HFFc6 (cell line): ENCODE measurements at regions not wholly inside any gene's neighbourhood (a gene's known extent, or its start where the extent isn't known, plus 50 kb on each side); places are given as distances from the start of the nearest gene placed in this dataset.

ENCODE experiments used
- DNase-seq: peaks from one replicate; pipeline ENCODE4 v3.0.0-alpha.2; 2018
- H3K27ac Mint-ChIP-seq: 2 replicates; pipeline ENCODE4 v1.8.0; 2020; ENCODE audit warnings: mild to moderate bottlenecking, mixed read lengths
- H3K27me3 Mint-ChIP-seq: 2 replicates; pipeline ENCODE4 v1.8.0; 2021; ENCODE audit warnings: mild to moderate bottlenecking, moderate library complexity, mixed read lengths; ENCODE audit not compliant: insufficient read depth
- H3K36me3 Mint-ChIP-seq: 2 replicates; pipeline ENCODE4 v1.8.0; 2021; ENCODE audit warnings: low read depth, mixed read lengths
- H3K4me1 Mint-ChIP-seq: 2 replicates; pipeline ENCODE4 v1.8.0; 2020; ENCODE audit warnings: low read depth, mixed read lengths
- H3K4me3 Mint-ChIP-seq: 2 replicates; pipeline ENCODE4 v1.8.0; 2020; ENCODE audit warnings: mild to moderate bottlenecking, moderate library complexity, mixed read lengths
- H3K9me3 Mint-ChIP-seq: 2 replicates; pipeline ENCODE4 v1.8.0; 2020; ENCODE audit warnings: mild to moderate bottlenecking, mixed read lengths
- CTCF ChIP-seq: fragments of 200-600 bp; sonication (generic); IDR thresholded peaks from 2 replicates; pipeline ENCODE4 v1.5.0; 2021; ENCODE audit warnings: antibody characterized with exemption, mild to moderate bottlenecking

DNA sequence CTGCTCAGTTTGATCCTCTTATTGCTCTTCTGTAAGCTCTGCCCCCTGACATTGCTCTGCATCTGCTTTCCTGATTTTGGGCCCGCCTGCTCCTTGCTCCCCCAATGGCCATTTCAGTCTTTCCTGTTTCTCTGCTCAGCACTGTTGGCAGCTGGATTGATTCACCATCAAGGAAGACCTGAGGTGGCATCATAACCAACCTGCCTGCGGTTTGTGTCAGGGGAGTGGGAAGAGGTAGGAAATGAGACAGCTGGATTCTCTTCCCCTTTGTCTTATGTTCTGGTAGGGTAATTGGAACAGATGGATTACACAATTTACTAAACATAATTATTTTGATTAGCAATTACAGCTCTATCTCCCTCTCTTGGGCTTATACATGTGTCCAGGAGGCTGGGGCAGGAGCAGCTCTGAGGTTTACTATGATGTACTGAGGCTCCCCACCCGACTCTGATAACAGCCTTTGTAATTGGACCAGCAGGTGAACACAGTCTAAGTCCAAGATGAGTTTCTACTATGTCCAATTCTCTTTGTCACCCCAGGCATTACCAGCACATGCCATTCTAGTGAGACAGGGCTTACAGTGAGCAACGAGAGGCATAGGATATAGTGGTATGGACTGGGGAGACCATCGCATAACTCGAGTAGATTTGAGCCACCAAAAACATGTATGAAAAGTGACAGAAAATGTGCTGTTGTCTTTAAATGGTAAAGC is 151.8 kb upstream of the MMADHC start:
- DNase-seq: peak; percentile 21
- no peak for TF ChIP-seq CTCF
- Mint-ChIP-seq H3K36me3 (peaks cover 9% of the 10 kb centered on the region; the same call in 1 of the 2 replicates), H3K27ac (peak overlapping the region; percentile 61), H3K4me1 (peaks cover 88% of the 10 kb centered on the region), H3K4me3 (peak overlapping the region; percentile 45), H3K27me3 (no peaks in the 10 kb centered on the region), H3K9me3 (no peaks in the 10 kb centered on the region)

- Mint-ChIP-seq H3K27me3 (no peaks in the 10 kb centered on the region), H3K4me3 (peak overlapping the region; percentile 45), H3K36me3 (peaks cover 9% of the 10 kb centered on the region; the same call in 1 of the 2 replicates), H3K27ac (peak overlapping the region; percentile 61), H3K9me3 (no peaks in the 10 kb centered on the region), H3K4me1 (peaks cover 88% of the 10 kb centered on the region)
- no peak for TF ChIP-seq CTCF
- peak; percentile 23 for DNase-seq
Observed at GRCh38 chr2:149738767-149739166, 151.2 kb upstream of the MMADHC start.

DNA sequence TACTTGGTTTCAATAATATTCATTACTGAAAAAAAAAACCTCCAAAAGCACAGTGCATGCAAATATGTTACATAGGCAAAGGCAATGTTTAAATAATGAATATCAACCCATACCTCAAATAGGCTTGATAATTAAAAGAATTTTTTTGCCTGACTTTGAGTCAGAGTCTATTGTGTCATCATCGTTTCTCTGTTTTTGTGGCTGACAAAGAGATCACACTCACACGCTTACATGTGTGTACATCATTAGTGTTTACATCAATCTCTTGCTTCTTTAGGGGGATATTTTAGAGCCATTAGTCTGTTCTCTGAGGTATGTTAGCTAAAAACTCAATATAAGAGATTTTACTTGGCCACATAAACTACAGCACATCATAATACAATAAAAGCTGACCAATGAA is 150.3 kb upstream of the MMADHC start:
- H3K4me3 Mint-ChIP-seq: no peak overlapping the region
- H3K27ac Mint-ChIP-seq: no peak overlapping the region
- H3K27me3 Mint-ChIP-seq: no peaks in the 10 kb centered on the region
- peaks cover 9% of the 10 kb centered on the region; the same call in 1 of the 2 replicates for H3K36me3 Mint-ChIP-seq
- H3K9me3 Mint-ChIP-seq: no peaks in the 10 kb centered on the region
- no peak for TF ChIP-seq CTCF
- no peak for DNase-seq
- H3K4me1 Mint-ChIP-seq: peaks cover 88% of the 10 kb centered on the region

DNA sequence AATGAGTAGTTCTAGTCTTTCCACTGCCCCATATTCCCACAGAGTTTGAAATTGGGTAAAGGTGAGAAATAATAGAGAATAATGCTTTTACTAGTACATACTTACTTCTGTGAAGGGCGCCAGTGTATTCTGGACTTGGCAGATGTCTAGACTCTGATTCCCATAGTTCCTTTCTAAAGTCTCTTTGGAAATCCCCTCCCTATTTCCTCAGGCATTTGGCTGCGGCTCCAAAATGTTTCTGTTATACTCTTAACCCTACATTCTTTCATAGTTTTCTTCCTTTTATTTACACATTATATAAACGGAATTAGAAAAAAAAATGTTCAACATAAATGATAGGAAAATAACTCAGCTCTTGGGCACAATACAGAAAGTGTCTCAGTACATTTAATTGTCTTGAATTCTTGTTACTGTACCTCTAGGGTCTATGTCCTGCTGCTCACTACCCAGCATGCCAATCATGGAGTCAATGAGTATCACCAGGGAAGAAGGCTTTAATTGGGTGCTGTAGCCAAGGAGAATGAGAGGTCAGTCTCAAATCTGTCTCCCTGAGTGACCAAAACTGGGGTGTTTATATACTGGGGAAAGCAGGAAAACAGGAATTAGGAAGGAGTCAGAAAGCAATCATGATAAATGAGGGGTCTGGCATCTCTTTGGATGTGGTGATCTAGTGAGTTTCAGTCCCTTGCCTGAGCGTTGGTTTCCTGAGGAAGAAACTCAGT is 147.8 kb upstream of the MMADHC start:
- Mint-ChIP-seq H3K36me3 (peaks cover 9% of the 10 kb centered on the region; the same call in 1 of the 2 replicates), H3K9me3 (no peaks in the 10 kb centered on the region), H3K27me3 (no peaks in the 10 kb centered on the region), H3K27ac (no peak overlapping the region), H3K4me3 (no peak overlapping the region), H3K4me1 (peaks cover 86% of the 10 kb centered on the region)
- TF ChIP-seq CTCF: no peak
- DNase-seq: no peak

DNA sequence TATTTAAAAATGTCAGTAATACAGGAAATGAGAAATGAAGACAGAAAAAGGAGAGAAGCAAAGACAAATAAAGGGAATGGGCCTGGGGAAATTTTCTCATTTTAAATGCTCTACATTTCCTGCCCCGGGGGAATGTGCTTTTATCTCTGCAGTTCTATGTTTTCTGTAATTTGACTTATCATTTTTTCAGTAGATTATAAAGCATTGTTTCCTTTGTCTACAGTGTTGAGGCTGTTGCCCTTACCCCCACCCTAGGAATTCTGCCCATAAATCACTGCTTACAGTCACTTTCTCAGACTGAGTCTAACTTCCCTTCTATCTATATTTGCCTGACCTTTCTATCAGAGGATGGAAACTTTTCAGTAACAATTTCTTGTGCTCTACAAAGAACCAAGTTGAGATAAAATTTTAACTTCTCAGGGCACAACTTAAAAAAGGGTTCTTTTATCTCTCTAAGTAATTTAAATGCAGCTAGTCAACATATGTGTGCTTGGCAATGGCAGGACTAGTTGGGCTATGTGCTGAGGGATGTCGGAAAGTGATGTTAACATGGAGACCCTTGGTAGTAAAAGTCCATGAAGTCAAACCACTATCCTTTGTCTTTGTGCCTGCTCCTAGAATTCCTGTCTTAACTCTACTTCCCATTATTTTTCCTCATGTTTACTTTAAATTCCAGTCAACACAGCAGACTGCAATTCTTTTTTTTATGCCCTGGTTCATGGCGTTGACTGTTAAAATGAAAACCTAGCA is 146.5 kb upstream of the MMADHC start:
- H3K9me3 Mint-ChIP-seq: no peaks in the 10 kb centered on the region
- DNase-seq: peak; percentile 55
- peak overlapping the region; percentile 10; the same call in 1 of the 2 replicates for H3K4me3 Mint-ChIP-seq
- H3K4me1 Mint-ChIP-seq: peaks cover 73% of the 10 kb centered on the region
- TF ChIP-seq CTCF: no peak
- peak overlapping the region; percentile 75 for H3K27ac Mint-ChIP-seq
- no peaks in the 10 kb centered on the region for H3K27me3 Mint-ChIP-seq
- peaks cover 9% of the 10 kb centered on the region; the same call in 1 of the 2 replicates for H3K36me3 Mint-ChIP-seq
